ENCODE measurements at regions not wholly inside any gene's neighbourhood (a gene's known extent, or its start where the extent isn't known, plus 50 kb on each side); places are given as distances from the start of the nearest gene placed in this dataset.

DNA sequence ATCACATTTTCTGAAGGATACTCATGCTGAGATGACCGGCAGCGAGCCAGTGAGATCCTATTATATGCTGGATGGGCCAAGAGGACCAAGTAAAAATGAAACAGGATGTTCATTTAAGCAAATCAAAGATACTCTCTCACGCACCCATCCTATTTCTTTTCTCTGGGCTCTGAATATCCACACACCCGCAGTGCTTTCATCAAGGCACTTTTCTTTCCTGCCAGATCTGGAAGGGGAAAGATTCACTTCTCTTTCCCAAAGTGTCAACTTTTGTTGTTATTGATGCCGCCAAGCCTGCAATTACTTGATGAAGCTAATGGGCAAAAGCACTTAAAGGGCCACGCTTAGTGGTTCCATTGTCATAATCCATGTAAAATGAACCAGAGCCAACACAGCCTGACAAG is 191.9 kb upstream of the CHAC2 start:
- TF ChIP-seq, protein P1, sequence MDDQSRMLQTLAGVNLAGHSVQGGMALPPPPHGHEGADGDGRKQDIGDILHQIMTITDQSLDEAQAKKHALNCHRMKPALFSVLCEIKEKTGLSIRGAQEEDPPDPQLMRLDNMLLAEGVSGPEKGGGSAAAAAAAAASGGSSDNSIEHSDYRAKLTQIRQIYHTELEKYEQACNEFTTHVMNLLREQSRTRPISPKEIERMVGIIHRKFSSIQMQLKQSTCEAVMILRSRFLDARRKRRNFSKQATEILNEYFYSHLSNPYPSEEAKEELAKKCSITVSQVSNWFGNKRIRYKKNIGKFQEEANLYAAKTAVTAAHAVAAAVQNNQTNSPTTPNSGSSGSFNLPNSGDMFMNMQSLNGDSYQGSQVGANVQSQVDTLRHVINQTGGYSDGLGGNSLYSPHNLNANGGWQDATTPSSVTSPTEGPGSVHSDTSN (IDR thresholded peaks at IDR 0.05): no peak
- TF ChIP-seq CTCF (IDR thresholded peaks at IDR 0.05) (no peak), FOXS1 (CRISPR knock-in tag; IDR thresholded peaks at IDR 0.05) (no peak), ZSCAN20 (CRISPR knock-in tag; IDR thresholded peaks at IDR 0.05) (no peak)

Measured in A549 (cell line).